ENCODE measurements at regions not wholly inside any gene's neighbourhood (a gene's known extent, or its start where the extent isn't known, plus 50 kb on each side); places are given as distances from the start of the nearest gene placed in this dataset.

DNA sequence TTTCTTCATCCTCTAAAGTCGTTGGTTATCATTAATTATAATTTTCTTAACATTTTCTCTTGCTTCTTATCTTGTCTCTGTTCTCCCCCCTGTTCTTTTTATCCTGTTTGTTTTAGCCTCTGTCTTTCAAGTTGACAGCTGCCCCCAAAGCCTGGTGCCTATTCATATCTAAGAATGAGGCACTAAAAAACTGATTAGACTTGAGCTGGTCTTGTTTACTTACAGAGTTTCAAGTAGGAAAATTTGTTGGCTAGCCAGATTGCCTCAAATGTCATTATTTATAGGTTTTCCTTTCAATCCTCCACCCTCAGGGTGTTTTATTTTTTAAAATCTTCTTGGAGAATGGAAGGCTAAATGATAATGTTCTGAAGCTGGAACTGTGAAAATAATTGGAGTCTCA lies 236.0 kb downstream of the UTP18 start:
- DNase-seq: no peak

GRCh38 chr17:51499897-51500296 lies 239.6 kb downstream of the UTP18 start:
- DNase-seq: no peak

- no peak for DNase-seq
Measured at GRCh38 chr17:51500454-51500853, 240.1 kb downstream of the UTP18 start.

DNA sequence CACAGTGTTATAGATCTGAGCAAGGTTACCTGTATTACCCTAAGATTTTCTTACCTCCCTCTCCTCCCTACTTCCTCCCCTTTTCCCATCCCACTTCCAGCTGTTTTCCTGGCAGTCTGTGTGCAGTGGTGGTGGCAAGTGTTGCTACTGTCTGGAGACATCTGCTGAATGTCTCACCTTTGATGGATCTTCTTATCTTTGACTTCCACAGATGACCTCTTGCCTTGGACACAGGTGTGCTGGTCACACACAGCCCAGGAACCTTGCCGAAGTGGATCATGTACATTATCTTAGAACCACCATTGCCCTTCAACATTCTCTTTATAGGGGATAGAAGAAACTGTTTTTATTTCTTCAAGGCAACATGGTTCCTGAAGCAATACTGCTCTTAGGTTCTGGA lies 245.1 kb downstream of the UTP18 start:
- no peak for DNase-seq

- DNase-seq: no peak
Measured at GRCh38 chr17:51507444-51507843, 247.1 kb downstream of the UTP18 start.

DNA sequence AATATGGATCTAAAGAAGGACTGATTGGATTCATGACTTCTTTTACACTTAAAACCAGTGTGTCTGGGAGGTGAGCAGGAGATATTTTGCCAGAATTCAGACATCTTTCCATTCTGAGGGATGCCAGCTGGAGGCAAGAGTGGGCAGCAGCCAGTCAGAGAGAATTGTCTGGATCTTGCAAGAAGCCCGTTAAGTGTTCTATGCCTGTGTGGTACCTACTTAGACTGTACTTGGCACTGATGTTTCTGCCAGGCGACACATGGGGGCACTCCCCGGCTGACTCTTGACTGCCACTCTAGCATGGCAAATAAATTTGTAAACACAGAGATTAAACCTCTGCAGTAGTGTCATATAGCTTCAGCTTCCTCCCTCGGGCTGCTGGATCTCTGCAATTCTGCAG lies 247.7 kb downstream of the UTP18 start:
- no peak for DNase-seq

DNA sequence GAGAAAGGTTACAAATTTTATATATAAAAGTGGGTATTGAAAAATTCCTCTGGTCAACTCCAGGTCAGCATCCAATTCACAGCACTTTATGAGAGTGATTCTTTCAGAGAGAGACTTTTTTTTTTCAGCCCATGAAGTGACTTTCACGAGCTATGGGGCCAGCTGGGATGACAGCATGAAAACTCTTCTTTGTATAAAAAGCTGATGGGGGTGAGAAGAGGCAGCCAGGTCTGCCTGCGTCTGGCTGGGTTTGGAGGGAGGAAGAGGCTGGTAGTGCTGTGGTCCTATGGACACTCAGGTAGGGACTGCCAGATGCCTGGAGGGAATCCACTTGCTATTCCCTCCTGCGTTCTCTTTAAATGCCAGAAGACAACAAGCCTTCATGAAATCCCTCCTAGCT lies 250.6 kb downstream of the UTP18 start:
- DNase-seq: no peak

DNA sequence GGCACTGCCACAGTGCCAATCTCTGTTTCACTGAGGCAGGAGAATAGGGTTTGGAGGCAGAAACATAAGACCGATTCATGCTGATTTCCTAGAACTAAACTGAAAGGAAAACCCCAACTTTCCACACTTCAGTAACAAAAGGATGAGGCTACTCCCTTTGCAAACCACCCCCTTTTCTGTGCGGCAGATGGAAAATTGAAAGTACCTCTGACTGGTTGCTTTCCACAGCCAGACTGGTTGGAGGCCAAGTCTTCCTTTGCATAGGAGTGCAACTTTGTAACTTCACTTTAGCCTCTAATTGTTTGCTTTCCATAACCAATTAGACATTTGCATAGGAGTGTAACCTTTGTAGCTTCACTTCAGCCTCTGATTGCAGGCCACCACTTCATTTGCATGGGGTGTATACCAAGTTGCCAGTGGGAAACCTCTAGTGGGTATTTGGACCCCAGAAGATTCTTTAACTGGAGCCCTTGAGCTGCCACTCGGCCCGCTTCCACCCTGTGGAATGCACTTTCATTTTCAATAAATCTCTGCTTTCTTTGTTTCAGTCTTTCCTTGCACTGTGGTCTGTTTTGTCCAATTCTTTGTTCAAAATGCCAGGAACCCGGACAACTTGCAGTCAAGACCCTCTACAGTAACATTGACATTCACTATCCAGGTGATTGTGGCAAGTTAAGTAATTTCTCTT lies 252.0 kb downstream of the UTP18 start:
- no peak for DNase-seq

- no peak for DNase-seq
Measured at GRCh38 chr17:51516924-51517323, 256.6 kb downstream of the UTP18 start.

GRCh38 chr17:51524524-51524923 lies 264.2 kb downstream of the UTP18 start:
- no peak for DNase-seq

- DNase-seq: no peak
Measured at GRCh38 chr17:51526507-51526906, 266.2 kb downstream of the UTP18 start.

GRCh38 chr17:51527225-51527982 lies 267.1 kb downstream of the UTP18 start:
- DNase-seq: no peak

DNA sequence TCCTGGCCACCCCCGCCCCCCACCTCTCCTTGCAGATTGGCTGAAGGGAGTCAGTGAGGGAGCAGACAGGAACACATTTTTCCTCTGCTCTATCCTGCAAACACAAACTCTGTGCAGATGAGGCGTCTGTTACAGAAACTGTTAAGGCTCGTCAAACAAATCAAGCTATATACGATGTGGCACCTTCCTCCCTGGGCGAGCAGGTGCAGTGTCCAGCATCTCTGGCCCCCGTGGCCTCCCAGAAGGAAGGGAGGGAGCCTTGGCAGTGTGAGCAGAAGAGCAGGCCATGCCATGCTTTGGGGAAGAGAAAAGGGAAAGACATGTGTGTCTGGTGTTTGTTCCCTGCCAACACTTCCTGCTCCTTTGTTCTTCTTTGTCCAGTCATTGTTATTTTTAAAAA lies 267.8 kb downstream of the UTP18 start:
- no peak for DNase-seq

DNA sequence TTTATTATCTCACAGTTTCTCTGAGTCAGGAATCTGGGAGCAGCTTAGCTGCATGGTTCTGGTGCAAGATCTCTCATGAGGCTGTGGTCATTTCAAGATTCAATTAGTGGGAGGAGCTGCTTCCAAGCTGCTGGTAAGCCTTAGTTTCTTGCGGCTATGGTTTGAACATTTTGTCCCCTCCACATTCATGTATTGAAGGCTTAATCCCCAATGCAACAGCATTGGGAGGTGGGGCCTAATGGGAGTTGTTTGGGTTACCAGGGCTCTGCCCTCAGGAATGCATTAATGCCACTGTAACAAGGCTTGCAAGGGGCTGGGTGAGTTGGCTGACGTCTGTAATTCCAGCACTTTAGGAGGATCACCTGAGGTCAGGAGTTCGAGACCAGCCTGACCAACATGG lies 272.9 kb downstream of the UTP18 start:
- no peak for DNase-seq

DNA sequence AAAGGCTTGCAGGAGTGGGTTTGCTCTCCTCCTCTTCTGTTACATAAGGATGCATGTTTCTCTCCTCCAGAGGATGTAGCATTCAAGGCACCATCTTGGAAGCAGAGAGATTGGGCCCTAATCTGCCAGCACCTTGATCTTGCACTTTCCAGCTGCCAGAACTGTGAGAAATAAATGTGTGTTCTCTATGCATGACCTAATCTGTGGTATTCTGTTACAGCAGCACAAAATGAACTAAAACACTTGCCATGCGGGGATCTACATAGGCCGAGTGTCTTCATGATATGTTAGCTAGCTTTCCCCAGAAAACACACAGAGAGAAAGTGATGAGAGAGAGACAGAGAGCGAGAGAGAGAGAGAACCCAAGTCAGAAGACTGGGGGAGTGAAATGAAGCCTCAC lies 273.5 kb downstream of the UTP18 start:
- DNase-seq: no peak

DNA sequence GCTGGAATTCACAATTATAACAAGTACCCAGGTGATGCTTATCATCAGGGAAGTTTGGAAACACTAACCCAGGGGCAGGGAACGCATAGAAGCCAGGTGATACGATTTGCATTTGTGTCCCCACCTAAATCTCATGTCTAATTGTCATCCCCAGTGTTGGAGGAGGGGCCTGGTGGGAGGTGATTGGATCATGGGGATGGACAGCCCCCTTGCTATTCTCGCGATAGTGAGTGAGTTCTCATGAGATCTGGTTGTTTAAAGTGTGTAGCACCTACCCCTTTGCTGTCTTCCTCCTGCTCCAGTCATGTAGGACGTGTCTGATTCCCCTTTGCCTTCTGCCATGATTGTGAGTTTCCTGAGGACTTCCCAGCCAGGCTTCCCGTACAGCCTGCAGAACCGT lies 276.3 kb downstream of the UTP18 start:
- DNase-seq: no peak

GRCh38 chr17:51537996-51538550 lies 277.7 kb downstream of the UTP18 start:
- DNase-seq: no peak

GRCh38 chr17:51540151-51540550 lies 279.8 kb downstream of the UTP18 start:
- no peak for DNase-seq

DNA sequence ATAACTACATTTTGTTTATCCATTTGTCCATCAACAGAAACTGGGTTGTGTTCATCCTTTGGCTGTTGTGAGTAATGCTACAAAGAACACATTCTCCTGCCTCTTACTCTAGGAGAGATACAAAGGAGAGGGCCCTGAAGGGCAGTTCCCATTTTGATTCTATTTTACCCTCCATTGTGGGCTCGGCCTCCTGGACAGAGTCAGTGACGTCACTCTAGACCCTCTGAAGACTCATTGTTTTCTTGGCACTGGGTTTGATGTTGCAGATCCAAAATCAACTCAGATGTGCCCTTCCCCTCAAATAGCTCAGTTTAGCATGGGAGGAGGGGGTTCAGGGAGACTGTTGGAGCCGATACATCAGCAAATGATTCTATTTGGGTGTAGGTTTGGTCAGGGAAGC lies 280.9 kb downstream of the UTP18 start:
- no peak for DNase-seq

DNA sequence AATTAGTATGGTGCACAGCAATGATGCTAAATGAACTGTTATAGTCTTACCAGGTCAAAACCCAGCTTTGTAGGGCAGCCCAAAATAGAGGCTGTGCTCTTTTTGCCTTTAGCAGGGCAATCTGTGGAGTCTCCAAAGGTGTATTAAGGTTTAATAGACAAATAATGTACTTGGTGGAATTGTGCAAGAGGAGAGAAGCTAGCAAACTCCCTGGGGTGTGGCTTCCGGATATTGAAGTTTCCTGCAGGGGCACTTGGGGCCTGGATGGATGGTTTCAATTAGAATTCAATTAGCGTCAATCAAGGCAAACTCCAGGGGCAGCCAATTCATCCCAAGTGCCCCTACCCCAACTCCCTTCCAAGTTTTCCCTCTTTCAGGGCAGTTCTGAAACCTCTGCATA lies 285.8 kb downstream of the UTP18 start:
- no peak for DNase-seq

DNA sequence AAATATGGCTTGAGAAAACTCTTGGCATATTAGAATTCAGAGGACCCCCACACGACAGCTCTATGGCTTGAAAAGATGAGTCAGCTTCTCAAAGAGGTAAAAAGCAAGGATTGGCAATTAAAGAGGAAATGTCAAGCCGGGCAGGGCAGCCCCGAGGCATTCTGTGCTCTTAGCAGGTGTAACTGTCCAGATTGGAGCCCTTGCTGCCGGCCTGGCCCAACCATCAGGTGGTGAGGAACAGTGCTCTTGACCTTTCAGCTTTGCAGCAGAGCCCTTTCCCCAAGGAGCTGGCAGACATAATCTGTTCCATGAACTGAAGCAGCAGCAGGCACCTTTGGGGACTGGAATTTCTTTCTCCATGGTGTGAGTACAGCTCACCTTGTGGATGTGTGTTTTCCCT lies 287.8 kb downstream of the UTP18 start:
- DNase-seq: no peak

- no peak for DNase-seq
Measured at GRCh38 chr17:51555153-51555552, 294.8 kb downstream of the UTP18 start.

- DNase-seq: no peak
Measured at GRCh38 chr17:51559778-51560177, 299.4 kb downstream of the UTP18 start.

GRCh38 chr17:51560398-51560797 lies 300.1 kb downstream of the UTP18 start:
- DNase-seq: no peak

DNA sequence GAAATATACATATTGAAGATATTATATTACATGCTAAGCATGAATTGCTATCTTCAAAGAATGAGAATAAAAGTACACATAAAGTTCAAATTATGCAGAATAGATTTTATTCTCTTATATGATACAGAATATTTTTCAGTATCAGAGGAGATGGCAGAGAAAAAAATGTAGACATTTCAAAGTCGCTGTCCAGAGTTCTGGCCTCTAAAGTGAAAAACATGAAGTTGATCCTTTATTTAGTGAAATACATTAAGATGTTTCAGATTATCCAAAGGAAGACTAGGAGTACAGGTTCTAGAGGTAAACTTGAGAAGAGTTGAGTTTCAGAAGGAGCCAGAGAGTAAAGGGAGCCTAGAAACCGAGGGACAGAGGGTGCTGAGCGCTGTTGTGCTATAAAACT lies 303.6 kb downstream of the UTP18 start:
- DNase-seq: no peak

Data from HCEC 1CT (cell line).